H1 (cell line): ENCODE measurements at regions not wholly inside any gene's neighbourhood (a gene's known extent, or its start where the extent isn't known, plus 50 kb on each side); places are given as distances from the start of the nearest gene placed in this dataset.

ENCODE experiments used
- CTCF ChIA-PET: fragments of 300-600 bp; sonication (Branson Sonifier 250); formaldehyde crosslinking; loops from one replicate; lab custom pipeline; 2021; ENCODE audit not compliant: partially characterized antibody; lab: Charles Lee
- POLR2A ChIA-PET: fragments of 300-600 bp; sonication (Branson Sonifier 250); formaldehyde crosslinking; loops from one replicate; lab custom pipeline; 2021; ENCODE audit warnings: inconsistent platforms; ENCODE audit not compliant: partially characterized antibody; lab: Charles Lee
- DNase-seq, 2 experiments: peaks; one replicate each; pipeline versions ENCODE4 v3.0.0 to v3.0.0-alpha.2; 2010 to 2022; ENCODE audit warnings: low spot score in 2 of 2, low read depth in 1 of 2, mixed read lengths in 1 of 2
- FAIRE-seq: peaks from 2 replicates; lab custom pipeline; 2011; peaks lifted over from hg19 to GRCh38; lab: Jason Lieb, UNC
- H2AFZ ChIP-seq: 2 replicates; pipeline ENCODE4 v1.8.1; 2012; ENCODE audit warnings: low read length, inconsistent platforms
- H2AK5ac ChIP-seq: 2 replicates; pipeline ENCODE4 v1.6.1; 2013; ENCODE audit warnings: low read depth, low read length
- H2BK120ac ChIP-seq: replicated peaks from 2 replicates; pipeline ENCODE3; 2013; ENCODE audit warnings: low read depth, low read length, inconsistent platforms
- H2BK12ac ChIP-seq: 2 replicates; pipeline ENCODE4 v1.6.1; 2013; ENCODE audit warnings: low read depth, low read length
- H2BK15ac ChIP-seq: 2 replicates; pipeline ENCODE4 v1.6.1; 2013; ENCODE audit warnings: low read length
- H2BK20ac ChIP-seq: 2 replicates; pipeline ENCODE4 v1.6.1; 2013; ENCODE audit warnings: low read length
- H2BK5ac ChIP-seq: 2 replicates; pipeline ENCODE4 v1.6.1; 2013; ENCODE audit warnings: low read depth, low read length
- H3K14ac ChIP-seq: 2 replicates; pipeline ENCODE4 v1.6.1; 2013; ENCODE audit warnings: inconsistent platforms; ENCODE audit not compliant: insufficient read length
- H3K18ac ChIP-seq: 2 replicates; pipeline ENCODE4 v1.6.1; 2013; ENCODE audit warnings: low read length; ENCODE audit errors: extremely low read depth
- H3K23ac ChIP-seq: 2 replicates; pipeline ENCODE4 v1.6.1; 2013; ENCODE audit warnings: inconsistent platforms; ENCODE audit not compliant: insufficient read length
- H3K23me2 ChIP-seq: 2 replicates; pipeline ENCODE4 v1.6.1; 2013; ENCODE audit warnings: low read depth, low read length
- H3K27ac ChIP-seq: 2 replicates; pipeline ENCODE4 v1.6.1; 2011; ENCODE audit warnings: low read depth, low read length, inconsistent platforms
- H3K27me3 ChIP-seq, 4 experiments: replicated peaks in 1 of 4; 1 replicate in 1 of 4; 2 replicates in 3 of 4; pipeline versions ENCODE4 v1.6.1 to v1.8.1; 2011 to 2013; ENCODE audit warnings: low read length in 3 of 4, mild to moderate bottlenecking in 3 of 4, inconsistent platforms in 2 of 4, mixed read lengths in 2 of 4, moderate library complexity in 1 of 4; ENCODE audit not compliant: control insufficient read depth in 3 of 4, insufficient read depth in 3 of 4; ENCODE audit errors: extremely low read depth in 1 of 4
- H3K36me3 ChIP-seq, 4 experiments: 2 replicates each; pipeline versions ENCODE4 v1.6.1 to v1.8.1; 2011 to 2013; ENCODE audit warnings: mild to moderate bottlenecking in 4 of 4, low read length in 3 of 4, moderate library complexity in 2 of 4, control low read depth in 1 of 4, inconsistent platforms in 1 of 4; ENCODE audit not compliant: insufficient read depth in 4 of 4, control insufficient read depth in 2 of 4
- H3K4ac ChIP-seq: replicated peaks from 2 replicates; pipeline ENCODE3; 2013; ENCODE audit warnings: low read length, low read depth, mixed read lengths, inconsistent platforms; ENCODE audit not compliant: insufficient read length
- H3K4me1 ChIP-seq, 4 experiments: replicated peaks in 1 of 4; 1 replicate in 1 of 4; 2 replicates in 3 of 4; pipeline versions ENCODE4 v1.6.1 to v1.8.1; 2011 to 2013; ENCODE audit warnings: low read length in 3 of 4, inconsistent platforms in 2 of 4, mixed read lengths in 1 of 4; ENCODE audit not compliant: insufficient read depth in 4 of 4, control insufficient read depth in 3 of 4
- H3K4me2 ChIP-seq, 2 experiments: 2 replicates each; pipeline versions ENCODE4 v1.6.1 to v1.8.1; 2011 to 2013; ENCODE audit warnings: low read depth in 2 of 2, low read length in 2 of 2, control low read depth in 1 of 2, inconsistent platforms in 1 of 2, mild to moderate bottlenecking in 1 of 2; ENCODE audit not compliant: insufficient read depth in 1 of 2
- H3K4me3 ChIP-seq, 4 experiments: fragments of 200-600, 300-600 bp in 1 of 4; sonication (generic), shearing (Covaris generic), sonication (Bioruptor Twin) in 1 of 4; 2 replicates each; pipeline versions ENCODE4 v1.5.1 to v1.8.1; 2011 to 2016; ENCODE audit warnings: low read length in 4 of 4, low read depth in 3 of 4, control low read depth in 2 of 4, inconsistent platforms in 2 of 4, mild to moderate bottlenecking in 2 of 4, mixed read lengths in 1 of 4, moderate library complexity in 1 of 4; ENCODE audit not compliant: insufficient read depth in 2 of 4; ENCODE audit errors: extremely low read depth in 1 of 4
- H3K56ac ChIP-seq: replicated peaks from 2 replicates; pipeline ENCODE3; 2013; ENCODE audit warnings: low read depth, mild to moderate bottlenecking, mixed read lengths, low read length, inconsistent platforms; ENCODE audit not compliant: insufficient read length
- H3K79me1 ChIP-seq: 2 replicates; pipeline ENCODE4 v1.6.1; 2013; ENCODE audit warnings: low read depth, low read length, control low read depth
- H3K79me2 ChIP-seq, 2 experiments: 2 replicates each; pipeline versions ENCODE4 v1.6.1 to v1.8.1; 2012 to 2013; ENCODE audit warnings: low read length in 2 of 2, mild to moderate bottlenecking in 2 of 2, inconsistent platforms in 1 of 2; ENCODE audit not compliant: insufficient read depth in 2 of 2, control insufficient read depth in 1 of 2
- H3K9ac ChIP-seq, 4 experiments: replicated peaks in 1 of 4; 1 replicate in 1 of 4; 2 replicates in 3 of 4; pipeline versions ENCODE4 v1.6.1 to v1.8.1; 2011 to 2013; ENCODE audit warnings: low read depth in 3 of 4, low read length in 3 of 4, control low read depth in 2 of 4, mild to moderate bottlenecking in 2 of 4, moderate library complexity in 2 of 4, inconsistent platforms in 1 of 4; ENCODE audit errors: extremely low read depth in 1 of 4
- H3K9me3 ChIP-seq, 2 experiments: 2 replicates each; pipeline versions ENCODE4 v1.6.1 to v1.8.1; 2012 to 2013; ENCODE audit warnings: mild to moderate bottlenecking in 2 of 2, moderate library complexity in 2 of 2, control low read depth in 1 of 2, inconsistent platforms in 1 of 2, low read depth in 1 of 2, low read length in 1 of 2, mixed read lengths in 1 of 2; ENCODE audit not compliant: insufficient read depth in 2 of 2
- H4K20me1 ChIP-seq, 2 experiments: replicated peaks in 1 of 2; 2 replicates each; pipeline versions ENCODE3 to v1.8.1; 2011 to 2013; ENCODE audit warnings: inconsistent platforms in 2 of 2, low read length in 2 of 2, mild to moderate bottlenecking in 1 of 2; ENCODE audit not compliant: insufficient read depth in 2 of 2, control insufficient read depth in 1 of 2
- H4K5ac ChIP-seq: 2 replicates; pipeline ENCODE4 v1.6.1; 2013; ENCODE audit warnings: low read length, low read depth, mixed read lengths, inconsistent platforms; ENCODE audit not compliant: insufficient read length
- H4K8ac ChIP-seq: 2 replicates; pipeline ENCODE4 v1.8.0; 2013; ENCODE audit warnings: mild to moderate bottlenecking, moderate library complexity, low read length, inconsistent platforms; ENCODE audit not compliant: insufficient read depth; ENCODE audit errors: extremely low read depth
- H4K91ac ChIP-seq: replicated peaks from 2 replicates; pipeline ENCODE3; 2013; ENCODE audit warnings: low read length, mixed read lengths, inconsistent platforms; ENCODE audit not compliant: insufficient read length
- ATF2 ChIP-seq: IDR thresholded peaks from 2 replicates; pipeline ENCODE4 v1.6.1; 2012; ENCODE audit warnings: low read length, inconsistent platforms
- RBBP5 ChIP-seq: IDR thresholded peaks from 2 replicates; pipeline ENCODE4 v1.7.1; 2012; ENCODE audit warnings: low read depth, mild to moderate bottlenecking, inconsistent platforms, low read length, moderate library complexity, borderline replicate concordance
- RNF2 ChIP-seq: fragments of 200-900, 300-1000 bp; sonication (generic); IDR thresholded peaks from 2 replicates; pipeline ENCODE4 v1.7.1; 2016; ENCODE audit warnings: borderline replicate concordance, low read depth, mild to moderate bottlenecking, antibody characterized with exemption, low read length; ENCODE audit not compliant: poor library complexity, severe bottlenecking; ENCODE audit errors: missing control alignments
- TEAD4 ChIP-seq: IDR thresholded peaks from 2 replicates; pipeline ENCODE4 v1.6.1; 2012; ENCODE audit warnings: low read depth, low read length, inconsistent platforms, mixed read lengths
- WGBS, 2 experiments: shearing (Covaris generic) in 1 of 2; methylation state at CpG; one replicate each; pipeline versions ENCODE4 v1.1.6 to v1.1.7; 2013 to 2015; ENCODE audit warnings: low lambda C conversion rate in 2 of 2, mixed read lengths in 2 of 2, inconsistent platforms in 1 of 2, low coverage in 1 of 2, missing lambda C conversion rate in 1 of 2; ENCODE audit not compliant: insufficient replicate concordance in 2 of 2, insufficient coverage in 1 of 2, insufficient read length in 1 of 2; ENCODE audit errors: extremely low coverage in 1 of 2, missing lambda C conversion rate in 1 of 2; 5-methylcytosine and 5-hydroxymethylcytosine counted together

DNA sequence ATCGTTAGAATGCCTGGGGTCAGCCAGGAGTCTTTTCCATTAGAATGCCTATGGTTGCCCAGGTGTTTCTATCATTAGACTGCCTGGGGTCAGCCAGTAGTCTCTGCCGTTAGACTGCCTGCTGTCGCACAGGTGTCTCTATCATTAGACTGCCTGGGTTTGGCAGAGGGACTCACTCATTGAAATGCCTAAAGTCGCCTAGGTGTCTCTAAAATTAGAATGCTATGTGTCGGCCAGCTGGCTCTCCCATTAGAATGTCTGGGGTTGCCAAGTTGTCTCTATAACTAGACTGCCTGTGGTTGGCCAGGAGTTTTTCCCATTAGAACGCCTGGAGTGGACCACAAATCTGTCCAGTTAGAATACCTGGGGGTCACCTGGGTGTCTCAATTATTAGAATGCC is 2266.5 kb downstream of the TP53TG3F start:
- no peak overlapping the region for H2BK20ac ChIP-seq

More for the DNA sequence above, 2266.5 kb downstream of the TP53TG3F start:
- H3K4me3 ChIP-seq = no peak overlapping the region
- H4K91ac ChIP-seq = no peak overlapping the region
- no peak for TF ChIP-seq RBBP5
- no peak for TF ChIP-seq TEAD4
- TF ChIP-seq RNF2 = no peak
- no peak for TF ChIP-seq ATF2
- TF ChIP-seq, all 59 proteins: peak for 0
- DNase-seq (no peak), FAIRE-seq (no peak)
- no peak overlapping the region for H3K56ac ChIP-seq
- no peaks in the 10 kb centered on the region for H3K36me3 ChIP-seq
- H3K18ac ChIP-seq = no peak overlapping the region
- H3K23ac ChIP-seq = no peak overlapping the region
- H2BK15ac ChIP-seq = no peak overlapping the region
- H3K4me1 ChIP-seq = no peaks in the 10 kb centered on the region
- H3K9ac ChIP-seq = no peak overlapping the region
- no peaks in the 10 kb centered on the region for H3K79me2 ChIP-seq
- H2BK120ac ChIP-seq = no peak overlapping the region
- H3K9me3 ChIP-seq = peaks cover 35 to 97% of the 10 kb centered on the region in 2 experiments
- CTCF ChIA-PET = no interaction called here
- H4K5ac ChIP-seq = no peak overlapping the region
- H3K23me2 ChIP-seq = no peaks in the 10 kb centered on the region
- no peaks in the 10 kb centered on the region for H4K20me1 ChIP-seq
- no peak overlapping the region for H2AFZ ChIP-seq
- H2AK5ac ChIP-seq = no peak overlapping the region
- POLR2A ChIA-PET = no interaction called here
- no peak overlapping the region for H3K27ac ChIP-seq
- H3K4ac ChIP-seq = no peak overlapping the region
- H3K79me1 ChIP-seq = no peaks in the 10 kb centered on the region
- no peak overlapping the region for H2BK12ac ChIP-seq
- no peaks in the 10 kb centered on the region for H3K27me3 ChIP-seq
- H3K4me2 ChIP-seq = no peak overlapping the region
- no peak overlapping the region for H3K14ac ChIP-seq
- H2BK5ac ChIP-seq = no peak overlapping the region
- no peak overlapping the region for H4K8ac ChIP-seq
- WGBS, 2 experiments = 83% methylated on average over 6 of the region's 6 CpGs; no CpG with 5 or more reads in 1 of the 2 experiments
